ENCODE measurements at regions not wholly inside any gene's neighbourhood (a gene's known extent, or its start where the extent isn't known, plus 50 kb on each side); places are given as distances from the start of the nearest gene placed in this dataset.
"Not testable (repeated sequence)": the region's sequence is repeated elsewhere in the genome, so short reads cannot be mapped to it uniquely, and the experiment has no call there.

DNA sequence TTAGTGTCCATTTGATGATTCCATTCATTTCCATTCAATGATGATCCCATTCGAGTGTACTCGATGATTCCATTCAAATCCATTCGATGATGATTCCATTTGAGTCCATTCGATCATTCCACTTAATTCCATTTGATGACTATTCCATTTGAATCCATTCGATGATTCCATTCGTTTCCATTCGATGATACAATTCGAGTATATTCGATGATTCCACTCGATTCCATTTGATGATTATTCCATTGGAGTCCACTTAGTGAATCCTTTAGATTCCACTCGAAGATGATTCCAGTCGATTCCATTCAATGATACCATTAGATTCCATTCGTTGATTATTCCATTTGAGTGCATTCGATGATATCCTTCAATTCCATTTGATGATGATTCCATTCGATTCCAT, 277.0 kb downstream of the CCT8L2 start:
- H3K27me3 ChIP-seq (ENCODE audit: insufficient read depth in 3 of 3, low read length in 2 of 3); H3K4me1 ChIP-seq; intact Hi-C loops (cut with DNase I); DNase-seq; H3K9me3 ChIP-seq; H3K27ac ChIP-seq; H3K4me3 ChIP-seq; H3K36me3 ChIP-seq (ENCODE audit: insufficient read depth in 1 of 2, low read depth in 1 of 2): not testable (repeated sequence)
- 70 to 80% methylated on average over 7 to 15 of the region's 15 CpGs; no CpG with 5 or more reads in 1 of the 3 donors for WGBS, 3 donors
- ATAC-seq = peak in 1 of 4 donors; percentile 64

All from psoas muscle (tissue), 7 donors.